ENCODE measurements at regions not wholly inside any gene's neighbourhood (a gene's known extent, or its start where the extent isn't known, plus 50 kb on each side); places are given as distances from the start of the nearest gene placed in this dataset.
"Not testable (repeated sequence)": the region's sequence is repeated elsewhere in the genome, so short reads cannot be mapped to it uniquely, and the experiment has no call there.

DNA sequence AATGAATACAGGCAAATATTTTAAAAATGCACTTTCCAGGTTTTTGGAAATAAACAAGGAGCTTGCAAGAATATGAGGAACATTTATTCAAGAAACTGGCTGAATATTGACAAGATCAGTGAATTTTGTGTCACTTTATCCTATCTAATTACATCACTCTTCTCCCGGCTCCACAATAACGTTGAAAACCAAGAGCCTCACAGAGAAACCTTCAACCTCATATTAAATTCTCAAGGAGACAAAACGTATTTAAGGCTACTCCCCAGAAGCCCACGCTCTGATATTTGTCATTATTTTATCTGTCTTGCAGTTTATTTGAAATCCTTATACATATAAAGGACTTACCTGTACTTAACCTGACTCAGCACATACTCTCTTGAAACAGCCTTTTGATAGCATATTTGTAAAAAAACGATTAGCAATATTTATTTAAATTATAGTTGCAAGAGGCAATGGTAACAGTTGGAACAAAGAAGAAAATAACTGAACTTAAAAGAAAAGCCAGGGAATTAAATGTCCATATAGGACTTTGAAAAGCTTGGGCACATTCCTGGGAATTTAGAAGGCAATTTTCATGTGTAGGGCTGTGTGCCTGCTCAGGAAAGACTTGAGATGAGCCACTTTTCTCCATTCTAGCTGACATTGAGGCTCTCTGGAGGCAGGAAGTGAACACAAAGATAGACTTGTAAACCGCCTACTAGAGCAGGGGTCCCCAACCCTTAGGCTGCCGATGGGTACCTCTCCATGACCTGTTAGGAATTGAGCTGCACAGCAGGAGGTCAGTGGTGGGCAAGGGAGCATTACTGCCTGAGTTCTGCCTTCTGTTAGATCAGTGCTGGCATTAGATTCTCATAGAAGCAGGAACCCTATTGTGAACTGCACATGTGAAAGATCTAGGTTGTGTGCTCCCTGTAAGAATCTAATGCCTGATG lies 636.4 kb downstream of the SLC16A7 start:
- no peaks in the 10 kb centered on the region for H3K27me3 ChIP-seq (ENCODE audit: insufficient read depth, low read depth)
- no peak overlapping the region for H3K4me2 ChIP-seq
- H3K4me1 ChIP-seq (replicated peaks; ENCODE audit: insufficient read depth) = no peaks in the 10 kb centered on the region
- H4K20me1 ChIP-seq (ENCODE audit: insufficient read depth) = no peaks in the 10 kb centered on the region
- H3F3A ChIP-seq (ENCODE audit: insufficient read depth, low read depth) = no peaks in the 10 kb centered on the region
- CTCF ChIA-PET = no interaction called here
- H3K79me2 ChIP-seq (ENCODE audit: low read depth) = no peaks in the 10 kb centered on the region
- no peak overlapping the region for H2AFZ ChIP-seq
- no peaks in the 10 kb centered on the region for H3K9me3 ChIP-seq (ENCODE audit: insufficient read depth, low read depth)
- intact Hi-C loops (cut with micrococcal nuclease; ENCODE audit: unreplicated experiment) = no loop called here
- H3K27ac ChIP-seq = no peak overlapping the region
- no peaks in the 10 kb centered on the region for H3K36me3 ChIP-seq (ENCODE audit: low read depth)
- BruUV-seq (replicated peaks) = no TSS peak
- POLR2A ChIA-PET (ENCODE audit: unreplicated experiment) = no interaction called here
- H3K9me2 ChIP-seq (ENCODE audit: insufficient read depth) = no peaks in the 10 kb centered on the region
- no peak for DNase-seq
- no peak for TF ChIP-seq EZH2 (IDR thresholded peaks at IDR 0.05; ENCODE audit: low read depth)
- no peak for TF ChIP-seq CTCF (conservative IDR thresholded peaks at IDR 0.05)
- no peak overlapping the region for H3K4me3 ChIP-seq

DNA sequence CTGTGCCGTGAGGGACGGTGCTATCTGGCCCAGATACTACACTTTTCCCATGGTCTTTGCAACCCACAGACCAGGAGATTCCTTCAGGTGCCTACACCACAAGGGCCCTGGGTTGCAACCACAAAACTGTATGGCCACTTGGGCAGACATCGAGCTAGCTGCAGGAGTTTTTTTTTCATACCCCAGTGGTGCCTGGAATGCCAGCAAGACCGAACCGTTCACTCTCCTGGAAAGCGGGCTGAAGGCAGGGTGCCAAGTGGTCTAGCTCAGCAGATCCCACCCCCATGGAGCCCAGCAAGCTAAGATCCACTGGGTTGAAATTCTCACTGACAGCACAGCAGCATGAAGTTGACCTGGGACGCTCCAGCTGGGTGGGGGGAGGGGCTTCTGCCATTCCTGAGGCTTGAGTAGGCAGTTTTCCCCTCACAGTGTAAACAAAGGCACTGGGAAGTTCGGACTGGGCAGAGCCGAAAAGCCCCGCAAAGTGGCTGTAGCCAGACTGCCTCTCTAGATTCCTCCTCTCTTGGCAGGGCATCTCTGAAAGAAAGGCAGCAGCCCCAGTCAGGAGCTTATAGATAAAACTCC lies 638.9 kb downstream of the SLC16A7 start:
- H3F3A ChIP-seq (ENCODE audit: insufficient read depth, low read depth); H3K9me2 ChIP-seq (ENCODE audit: insufficient read depth); H3K27me3 ChIP-seq (ENCODE audit: insufficient read depth, low read depth); H3K27ac ChIP-seq; H4K20me1 ChIP-seq (ENCODE audit: insufficient read depth); H3K9me3 ChIP-seq (ENCODE audit: insufficient read depth, low read depth); H3K4me3 ChIP-seq; H3K36me3 ChIP-seq (ENCODE audit: low read depth); H3K4me1 ChIP-seq (replicated peaks; ENCODE audit: insufficient read depth); H2AFZ ChIP-seq; H3K4me2 ChIP-seq; intact Hi-C loops (cut with micrococcal nuclease; ENCODE audit: unreplicated experiment); CTCF ChIA-PET; H3K79me2 ChIP-seq (ENCODE audit: low read depth); DNase-seq; BruUV-seq (replicated peaks); POLR2A ChIA-PET (ENCODE audit: unreplicated experiment): not testable (repeated sequence)

DNA sequence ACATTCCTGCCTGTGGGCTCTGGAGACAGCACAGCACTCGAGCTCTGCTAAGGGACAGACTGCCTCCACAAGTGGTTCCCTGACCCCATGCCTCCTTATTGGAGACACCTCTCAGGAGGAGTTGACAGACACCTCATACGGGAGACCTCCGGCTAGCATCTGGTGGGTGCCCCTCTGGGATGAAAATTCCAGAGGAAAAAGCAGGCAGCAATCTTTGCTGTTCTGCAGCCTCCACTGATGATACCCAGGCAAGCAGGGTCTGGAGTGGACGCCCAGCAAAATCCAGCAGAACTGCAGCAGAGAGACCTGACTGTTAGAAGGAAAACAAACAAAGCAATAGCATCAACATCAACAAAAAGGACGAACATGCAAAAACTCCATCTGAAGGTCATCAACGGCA lies 639.4 kb downstream of the SLC16A7 start:
- BruUV-seq (replicated peaks) = no TSS peak
- Histone ChIP-seq H3K27ac (no peak overlapping the region), H3F3A (ENCODE audit: insufficient read depth, low read depth) (no peaks in the 10 kb centered on the region), H3K27me3 (ENCODE audit: insufficient read depth, low read depth) (no peaks in the 10 kb centered on the region), H3K4me2 (no peak overlapping the region), H3K36me3 (ENCODE audit: low read depth) (no peaks in the 10 kb centered on the region), H2AFZ (no peak overlapping the region), H3K9me2 (ENCODE audit: insufficient read depth) (no peaks in the 10 kb centered on the region), H3K79me2 (ENCODE audit: low read depth) (no peaks in the 10 kb centered on the region), H4K20me1 (ENCODE audit: insufficient read depth) (no peaks in the 10 kb centered on the region), H3K9me3 (ENCODE audit: insufficient read depth, low read depth) (no peaks in the 10 kb centered on the region), H3K4me1 (replicated peaks; ENCODE audit: insufficient read depth) (no peaks in the 10 kb centered on the region), H3K4me3 (no peak overlapping the region)
- ChIA-PET POLR2A (ENCODE audit: unreplicated experiment) (no interaction called here), CTCF (no interaction called here)
- TF ChIP-seq EZH2 (IDR thresholded peaks at IDR 0.05; ENCODE audit: low read depth) = no peak
- TF ChIP-seq CTCF (conservative IDR thresholded peaks at IDR 0.05) = no peak
- no peak for DNase-seq
- intact Hi-C loops (cut with micrococcal nuclease; ENCODE audit: unreplicated experiment) = no loop called here

DNA sequence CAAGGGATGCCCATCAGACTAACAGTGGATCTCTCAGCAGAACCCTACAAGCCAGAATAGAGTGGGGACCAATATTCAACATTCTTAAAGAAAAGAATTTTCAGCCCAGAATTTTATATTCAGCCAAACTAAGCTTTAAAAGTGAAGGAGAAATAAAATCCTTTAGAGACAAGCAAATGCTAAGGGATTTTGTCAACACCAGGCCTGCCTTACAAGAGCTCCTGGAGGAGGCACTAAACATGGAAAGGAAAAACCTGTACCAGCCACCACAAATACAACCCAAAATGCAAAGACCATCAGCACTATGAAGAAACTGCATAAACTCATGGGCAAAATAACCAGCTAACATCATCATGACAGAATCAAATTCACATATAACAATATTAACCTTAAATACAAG lies 640.6 kb downstream of the SLC16A7 start:
- H3K9me3 ChIP-seq (ENCODE audit: insufficient read depth, low read depth); H2AFZ ChIP-seq; H3K4me2 ChIP-seq; DNase-seq; intact Hi-C loops (cut with micrococcal nuclease; ENCODE audit: unreplicated experiment); H3K79me2 ChIP-seq (ENCODE audit: low read depth); H3K4me1 ChIP-seq (replicated peaks; ENCODE audit: insufficient read depth); CTCF ChIA-PET; H3F3A ChIP-seq (ENCODE audit: insufficient read depth, low read depth); H3K27ac ChIP-seq; H3K36me3 ChIP-seq (ENCODE audit: low read depth); H3K4me3 ChIP-seq; BruUV-seq (replicated peaks); H3K27me3 ChIP-seq (ENCODE audit: insufficient read depth, low read depth); H4K20me1 ChIP-seq (ENCODE audit: insufficient read depth); H3K9me2 ChIP-seq (ENCODE audit: insufficient read depth): not testable (repeated sequence)
- POLR2A ChIA-PET (ENCODE audit: unreplicated experiment) = interaction anchor here (0.6 kb wide), 1 partner anchor 263 kb away, joined by 7 read pairs; no protein-coding TSS in a partner anchor
